DND-41 (cell line): ENCODE measurements at regions not wholly inside any gene's neighbourhood (a gene's known extent, or its start where the extent isn't known, plus 50 kb on each side); places are given as distances from the start of the nearest gene placed in this dataset.
A peak's percentile ranks its signal among the peaks of the same experiment; 100 is the strongest.

ENCODE experiments used
- ATAC-seq: fragments of 200-7000 bp; cut with Tn5 transposase; 3 replicates; pipeline ENCODE4 v1.9.1; 2021; ENCODE audit warnings: low read depth; ENCODE audit not compliant: insufficient read depth
- DNase-seq: peaks from one replicate; pipeline ENCODE4 v3.0.0-alpha.2; 2020
- H2AFZ ChIP-seq: 2 replicates; pipeline ENCODE4 v1.6.0; 2012; ENCODE audit warnings: low read depth, low read length
- H3K27ac ChIP-seq: 2 replicates; pipeline ENCODE4 v1.5.1; 2012; ENCODE audit warnings: low read length, inconsistent platforms
- H3K27me3 ChIP-seq: fragments of 200-600 bp; sonication (generic); 2 replicates; pipeline ENCODE4 v1.6.0; 2012; ENCODE audit warnings: low read length, mild to moderate bottlenecking, inconsistent platforms; ENCODE audit not compliant: insufficient read depth, poor library complexity
- H3K36me3 ChIP-seq: 2 replicates; pipeline ENCODE4 v1.5.1; 2012; ENCODE audit warnings: low read length, inconsistent platforms; ENCODE audit not compliant: insufficient read depth
- H3K4me1 ChIP-seq: 2 replicates; pipeline ENCODE4 v1.5.1; 2012; ENCODE audit warnings: mild to moderate bottlenecking, low read length; ENCODE audit not compliant: insufficient read depth
- H3K4me2 ChIP-seq: 2 replicates; pipeline ENCODE4 v1.6.0; 2012; ENCODE audit warnings: mild to moderate bottlenecking, moderate library complexity, low read length, inconsistent platforms; ENCODE audit not compliant: insufficient read depth
- H3K4me3 ChIP-seq, 2 experiments: fragments of 200-600 bp in 1 of 2; shearing (Covaris generic) in 1 of 2; 2 replicates each; pipeline ENCODE4 v1.5.1; 2012 to 2016; ENCODE audit warnings: inconsistent platforms in 2 of 2, low read length in 2 of 2, mild to moderate bottlenecking in 2 of 2, low read depth in 1 of 2, moderate library complexity in 1 of 2
- H3K79me2 ChIP-seq: 2 replicates; pipeline ENCODE4 v1.6.0; 2012; ENCODE audit warnings: low read length, inconsistent platforms; ENCODE audit not compliant: insufficient read depth
- H3K9ac ChIP-seq: 2 replicates; pipeline ENCODE4 v1.6.0; 2012; ENCODE audit warnings: low read depth, mild to moderate bottlenecking, inconsistent platforms, low read length, moderate library complexity
- H3K9me3 ChIP-seq: 2 replicates; pipeline ENCODE4 v1.5.1; 2012; ENCODE audit warnings: low read length, moderate library complexity, mild to moderate bottlenecking, inconsistent platforms; ENCODE audit not compliant: insufficient read depth, severe bottlenecking
- H4K20me1 ChIP-seq: 2 replicates; pipeline ENCODE4 v1.6.0; 2012; ENCODE audit warnings: low read length; ENCODE audit not compliant: insufficient read depth
- CTCF ChIP-seq: IDR thresholded peaks from 2 replicates; pipeline ENCODE4 v1.5.1; 2012; ENCODE audit warnings: borderline replicate concordance, low read length, moderate library complexity, mild to moderate bottlenecking; ENCODE audit not compliant: poor library complexity, severe bottlenecking; ENCODE audit errors: extremely low read depth
- EZH2 ChIP-seq: IDR thresholded peaks from 3 replicates; pipeline ENCODE4 v1.6.1; 2012; ENCODE audit warnings: borderline replicate concordance, low read depth, mild to moderate bottlenecking, moderate library complexity, low read length, inconsistent platforms; ENCODE audit not compliant: severe bottlenecking

DNA sequence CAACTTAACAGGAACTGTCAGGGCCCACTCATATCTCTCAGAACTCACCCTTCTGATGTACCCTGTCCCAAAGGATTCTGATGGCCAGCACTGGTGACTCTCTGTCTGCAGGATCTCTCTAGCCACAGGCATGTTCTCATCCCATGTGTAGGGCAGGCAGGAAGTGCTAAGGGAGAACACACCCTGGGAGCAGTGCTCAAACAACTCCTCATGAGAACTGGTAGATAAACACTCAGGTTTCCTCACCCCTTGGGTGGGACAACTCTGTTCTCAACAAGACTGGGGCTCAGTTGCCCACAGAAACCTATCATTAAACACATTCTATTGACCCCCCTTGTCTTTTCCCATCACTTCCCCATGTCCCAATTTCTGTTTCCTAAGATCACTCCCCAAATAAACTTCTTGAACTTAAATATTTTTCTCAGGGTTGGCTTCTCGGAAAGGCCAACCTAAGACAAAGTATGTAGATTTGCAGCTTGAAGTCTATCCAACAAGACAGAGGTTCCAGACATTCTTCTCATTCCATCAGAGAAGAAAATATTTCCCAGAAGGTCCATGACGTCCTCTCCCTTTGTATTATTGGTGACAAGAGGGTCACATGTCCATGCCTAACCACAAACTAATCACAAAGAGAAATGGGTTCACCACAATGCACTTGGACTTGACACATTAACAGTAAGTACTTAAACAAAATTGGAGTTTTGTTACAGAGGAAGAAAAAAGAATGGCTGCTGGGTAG, 276.6 kb upstream of the GADL1 start:
- Histone ChIP-seq H3K9ac (no peak overlapping the region), H3K27ac (0 out of 2 replicates have a peak overlapping the region, but pooled peaks have one; percentile 5), H3K79me2 (no peaks in the 10 kb centered on the region), H3K4me3 (no peak overlapping the region), H3K9me3 (no peaks in the 10 kb centered on the region), H4K20me1 (no peaks in the 10 kb centered on the region), H2AFZ (peak overlapping the region; percentile 23; the same call in 1 of the 2 replicates), H3K4me2 (no peak overlapping the region), H3K36me3 (no peaks in the 10 kb centered on the region), H3K4me1 (no peaks in the 10 kb centered on the region), H3K27me3 (no peaks in the 10 kb centered on the region)
- ATAC-seq (0 out of 3 replicates have a peak, but pooled peaks have one; percentile 12), DNase-seq (no peak)
- TF ChIP-seq EZH2 (no peak), CTCF (no peak)

DNA sequence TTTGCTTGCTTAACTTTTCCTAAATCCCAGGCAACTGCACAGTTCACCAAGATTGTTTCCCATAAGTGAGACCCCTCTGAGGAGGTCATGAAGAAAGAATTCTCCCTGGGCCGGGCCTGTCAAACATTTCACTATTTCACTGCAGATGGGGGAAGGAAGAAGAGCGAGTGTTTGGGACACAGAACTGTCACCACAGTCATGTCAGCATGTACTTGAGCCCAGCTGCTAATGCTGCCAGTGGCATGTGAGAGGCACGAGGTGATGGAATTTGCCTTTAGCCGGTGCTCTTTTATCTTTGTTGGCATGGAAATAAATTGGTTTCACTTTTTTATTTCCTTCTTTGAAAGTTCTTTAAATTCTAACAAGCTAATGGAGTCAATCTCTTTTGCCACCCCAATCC, 277.9 kb upstream of the GADL1 start:
- Histone ChIP-seq H3K27ac (no peak overlapping the region), H3K79me2 (no peaks in the 10 kb centered on the region), H3K4me3 (no peak overlapping the region), H3K4me2 (no peak overlapping the region), H2AFZ (no peak overlapping the region), H3K4me1 (no peaks in the 10 kb centered on the region), H4K20me1 (no peaks in the 10 kb centered on the region), H3K27me3 (no peaks in the 10 kb centered on the region), H3K36me3 (no peaks in the 10 kb centered on the region), H3K9ac (no peak overlapping the region), H3K9me3 (no peaks in the 10 kb centered on the region)
- DNase-seq (no peak), ATAC-seq (no peak)
- no peak for TF ChIP-seq CTCF
- TF ChIP-seq EZH2, result no peak

GRCh38 chr3:31173118-31173718, 278.8 kb upstream of the GADL1 start:
- no peak overlapping the region for H3K4me2 ChIP-seq
- ATAC-seq, result peak; percentile 29; the same call in 1 of the 3 replicates
- no peak for DNase-seq

More at GRCh38 chr3:31173118-31173718, 278.8 kb upstream of the GADL1 start:
- Histone ChIP-seq H3K27me3 (no peaks in the 10 kb centered on the region), H3K27ac (no peak overlapping the region), H3K36me3 (no peaks in the 10 kb centered on the region), H2AFZ (peak overlapping the region; percentile 10; the same call in 1 of the 2 replicates), H4K20me1 (no peaks in the 10 kb centered on the region), H3K4me3 (no peak overlapping the region), H3K9ac (no peak overlapping the region), H3K9me3 (no peaks in the 10 kb centered on the region), H3K4me1 (no peaks in the 10 kb centered on the region), H3K79me2 (no peaks in the 10 kb centered on the region)
- no peak for TF ChIP-seq EZH2
- TF ChIP-seq CTCF, result no peak
